ENCODE measurements at regions not wholly inside any gene's neighbourhood (a gene's known extent, or its start where the extent isn't known, plus 50 kb on each side); places are given as distances from the start of the nearest gene placed in this dataset.

GRCh38 chr2:16327326-16327725 lies 338.3 kb downstream of the CYRIA start:
- no peak for DNase-seq

- no peak for DNase-seq
These were observed 338.8 kb downstream of the CYRIA start for GRCh38 chr2:16326711-16327300.

- no peak for DNase-seq
These were observed 339.6 kb downstream of the CYRIA start for GRCh38 chr2:16325976-16326510.

- no peak for DNase-seq
These were observed 340.3 kb downstream of the CYRIA start for GRCh38 chr2:16325016-16325975.

GRCh38 chr2:16324544-16324937 lies 341.1 kb downstream of the CYRIA start:
- no peak for DNase-seq

GRCh38 chr2:16323551-16324543 lies 341.8 kb downstream of the CYRIA start:
- no peak for DNase-seq

GRCh38 chr2:16323126-16323520 lies 342.5 kb downstream of the CYRIA start:
- no peak for DNase-seq

GRCh38 chr2:16322308-16323125 lies 343.1 kb downstream of the CYRIA start:
- DNase-seq = no peak

- no peak for DNase-seq
These were observed 343.8 kb downstream of the CYRIA start for GRCh38 chr2:16321872-16322271.

- no peak for DNase-seq
These were observed 344.4 kb downstream of the CYRIA start for GRCh38 chr2:16321256-16321655.

GRCh38 chr2:16320716-16321115 lies 344.9 kb downstream of the CYRIA start:
- no peak for DNase-seq

- no peak for DNase-seq
These were observed 346.0 kb downstream of the CYRIA start for GRCh38 chr2:16319551-16320121.

GRCh38 chr2:16318474-16319195 lies 347.0 kb downstream of the CYRIA start:
- no peak for DNase-seq

GRCh38 chr2:16318051-16318450 lies 347.6 kb downstream of the CYRIA start:
- DNase-seq = no peak

- no peak for DNase-seq
These were observed 348.3 kb downstream of the CYRIA start for GRCh38 chr2:16317211-16317830.

GRCh38 chr2:16316456-16317210 lies 349.0 kb downstream of the CYRIA start:
- DNase-seq = no peak

GRCh38 chr2:16315908-16316307 lies 349.7 kb downstream of the CYRIA start:
- DNase-seq = no peak

GRCh38 chr2:16315458-16315835 lies 350.2 kb downstream of the CYRIA start:
- no peak for DNase-seq

GRCh38 chr2:16314691-16315457 lies 350.8 kb downstream of the CYRIA start:
- DNase-seq = no peak
